ENCODE measurements at regions not wholly inside any gene's neighbourhood (a gene's known extent, or its start where the extent isn't known, plus 50 kb on each side); places are given as distances from the start of the nearest gene placed in this dataset.

DNA sequence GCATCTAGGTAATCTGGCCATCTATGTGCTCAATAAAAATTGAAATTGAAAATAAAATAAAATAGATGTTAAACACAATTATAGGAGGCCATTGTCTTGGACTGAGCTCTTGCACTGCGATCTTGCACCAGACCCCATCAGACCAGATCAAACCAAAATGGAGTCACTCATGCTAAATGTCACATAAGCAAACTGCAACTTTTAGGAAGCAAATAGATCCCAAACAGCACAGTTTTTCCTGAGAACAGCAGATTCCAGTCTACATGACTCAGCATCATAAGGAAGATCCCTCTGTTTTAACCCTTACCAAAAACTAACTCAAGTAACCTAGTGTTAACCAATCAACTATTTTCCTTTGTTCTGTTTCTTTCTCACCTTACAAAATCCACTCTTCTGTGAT is 57.7 kb upstream of the LRP1B start:
- H3K4me1 ChIP-seq = peaks cover 0 to 3% (median 0%) of the 10 kb centered on the region in 6 donors
- TF ChIP-seq POLR2A (IDR thresholded peaks at IDR 0.05) (no peak), POLR2AphosphoS5 (IDR thresholded peaks at IDR 0.05) (no peak), CTCF (IDR thresholded peaks at IDR 0.05 in 8 of 11, conservative IDR thresholded peaks at IDR 0.05 in 3 of 11) (no peak)
- H3K36me3 ChIP-seq = no peaks in the 10 kb centered on the region
- intact Hi-C loops (cut with DNase I; ENCODE audit: low total_unique reads) = no loop called here
- no peaks in the 10 kb centered on the region for H3K27me3 ChIP-seq (replicated peaks in 1 of 7)
- 91 to 100% (median 98%) methylated on average over 1 of the region's 1 CpG for WGBS, 5 donors
- H3K9me3 ChIP-seq = no peaks in the 10 kb centered on the region
- H3K27ac ChIP-seq = no peak overlapping the region
- H3K4me3 ChIP-seq = no peak overlapping the region
- DNase-seq = no peak

GRCh38 chr2:142180820-142181533 is 50.2 kb upstream of the LRP1B start:
- peak; percentile 48 for DNase-seq
- Histone ChIP-seq H3K27ac (no peak overlapping the region), H3K9me3 (no peaks in the 10 kb centered on the region), H3K4me1 (peaks cover 0 to 2% (median 0%) of the 10 kb centered on the region in 6 donors), H3K4me3 (no peak overlapping the region), H3K27me3 (replicated peaks in 1 of 7) (no peaks in the 10 kb centered on the region), H3K36me3 (no peaks in the 10 kb centered on the region)
- 82 to 86% (median 83%) methylated on average over 22 of the region's 22 CpGs for WGBS, 5 donors
- TF ChIP-seq CTCF (IDR thresholded peaks at IDR 0.05 in 8 of 11, conservative IDR thresholded peaks at IDR 0.05 in 3 of 11) = no peak
- no peak for TF ChIP-seq POLR2AphosphoS5 (IDR thresholded peaks at IDR 0.05)
- no peak for TF ChIP-seq POLR2A (IDR thresholded peaks at IDR 0.05)
- intact Hi-C loops (cut with DNase I; ENCODE audit: low total_unique reads) = no loop called here
